Gastroesophageal sphincter (tissue), 4 donors: ENCODE measurements at regions not wholly inside any gene's neighbourhood (a gene's known extent, or its start where the extent isn't known, plus 50 kb on each side); places are given as distances from the start of the nearest gene placed in this dataset.

ENCODE experiments used
- ATAC-seq: fragments of 150-250 bp; one replicate; pipeline ENCODE4 v1.9.1; 2016; ENCODE audit warnings: mild to moderate bottlenecking, moderate library complexity
- H3K27ac ChIP-seq, 4 donors: fragments of 200-600 bp; sonication (generic) in 3 of 4; 1 replicate in 3 of 4; 2 replicates in 1 of 4; pipeline ENCODE4 v1.5.1; 2016 to 2019
- H3K27me3 ChIP-seq: fragments of 200-600 bp; sonication (generic); one replicate; pipeline ENCODE4 v1.5.1; 2019
- H3K36me3 ChIP-seq, 2 donors: fragments of 200-600 bp; sonication (generic); one replicate each; pipeline ENCODE4 v1.5.1; 2019; ENCODE audit warnings: control low read depth in 1 of 2
- H3K4me1 ChIP-seq, 3 donors: fragments of 200-600 bp; sonication (generic); 1 replicate in 2 of 3; 2 replicates in 1 of 3; pipeline ENCODE4 v1.5.1; 2016 to 2019; ENCODE audit warnings: control low read depth in 2 of 3
- H3K4me3 ChIP-seq, 2 donors: fragments of 200-600 bp; sonication (generic); one replicate each; pipeline ENCODE4 v1.5.1; 2019; ENCODE audit warnings: mild to moderate bottlenecking in 1 of 2, moderate library complexity in 1 of 2
- H3K9me3 ChIP-seq, 3 donors: fragments of 200-600 bp; sonication (generic); one replicate each; pipeline ENCODE4 v1.5.1; 2017 to 2019; ENCODE audit warnings: control low read depth in 2 of 3
- EP300 ChIP-seq: sonication (generic); formaldehyde crosslinking; IDR thresholded peaks from one replicate; pipeline ENCODE4 v1.6.1; 2017; ENCODE audit warnings: antibody characterized with exemption, mild to moderate bottlenecking
- POLR2A ChIP-seq, 2 donors: fragments of 450-650 bp; IDR thresholded peaks; one replicate each; pipeline ENCODE4 v1.6.1; 2017; ENCODE audit warnings: antibody characterized with exemption in 2 of 2, mild to moderate bottlenecking in 2 of 2, moderate library complexity in 1 of 2
- POLR2AphosphoS5 ChIP-seq: sonication (generic); formaldehyde crosslinking; IDR thresholded peaks from one replicate; pipeline ENCODE4 v1.6.1; 2017; ENCODE audit warnings: antibody characterized with exemption
- WGBS, 2 donors: methylation state at CpG; one replicate each; pipeline ENCODE4 v1.1.5; 2018; ENCODE audit warnings: low coverage in 1 of 2; 5-methylcytosine and 5-hydroxymethylcytosine counted together
- TF ChIP-seq, protein P1 (sequence below), 4 experiments: fragments of 200-600 bp in 2 of 4; fragments of 450-650 bp in 2 of 4; sonication (generic) in 1 of 4; IDR thresholded peaks; one replicate each; pipeline ENCODE4 v1.5.1; 2017 to 2019; ENCODE audit warnings: antibody characterized with exemption in 4 of 4, mild to moderate bottlenecking in 2 of 4, moderate library complexity in 2 of 4

DNA sequence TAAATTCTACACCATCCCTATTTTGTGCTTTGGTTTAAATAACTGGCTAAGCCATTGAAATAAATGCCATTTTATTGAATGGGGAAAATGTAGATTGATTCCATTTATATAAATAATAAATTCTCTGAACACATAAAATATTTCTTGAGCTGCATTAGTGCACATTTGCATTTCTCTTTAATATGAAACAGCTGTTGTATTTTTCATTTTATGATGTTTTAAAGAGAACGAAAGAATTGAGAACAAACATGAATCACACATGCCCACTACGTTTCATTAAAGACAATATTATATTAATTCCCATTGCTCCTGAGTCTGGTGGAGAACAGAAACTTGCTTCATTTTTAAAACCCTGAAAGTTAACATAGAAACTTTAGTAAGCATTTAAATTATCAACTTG, 235.7 kb upstream of the CFAP20DC start:
- Histone ChIP-seq H3K9me3 (no peaks in the 10 kb centered on the region), H3K36me3 (no peaks in the 10 kb centered on the region), H3K27ac (no peak overlapping the region), H3K27me3 (no peaks in the 10 kb centered on the region), H3K4me1 (no peaks in the 10 kb centered on the region), H3K4me3 (no peak overlapping the region)
- TF ChIP-seq EP300 = no peak
- no peak for TF ChIP-seq POLR2A (IDR thresholded peaks at IDR 0.05)
- no peak for TF ChIP-seq POLR2AphosphoS5
- TF ChIP-seq, protein P1, sequence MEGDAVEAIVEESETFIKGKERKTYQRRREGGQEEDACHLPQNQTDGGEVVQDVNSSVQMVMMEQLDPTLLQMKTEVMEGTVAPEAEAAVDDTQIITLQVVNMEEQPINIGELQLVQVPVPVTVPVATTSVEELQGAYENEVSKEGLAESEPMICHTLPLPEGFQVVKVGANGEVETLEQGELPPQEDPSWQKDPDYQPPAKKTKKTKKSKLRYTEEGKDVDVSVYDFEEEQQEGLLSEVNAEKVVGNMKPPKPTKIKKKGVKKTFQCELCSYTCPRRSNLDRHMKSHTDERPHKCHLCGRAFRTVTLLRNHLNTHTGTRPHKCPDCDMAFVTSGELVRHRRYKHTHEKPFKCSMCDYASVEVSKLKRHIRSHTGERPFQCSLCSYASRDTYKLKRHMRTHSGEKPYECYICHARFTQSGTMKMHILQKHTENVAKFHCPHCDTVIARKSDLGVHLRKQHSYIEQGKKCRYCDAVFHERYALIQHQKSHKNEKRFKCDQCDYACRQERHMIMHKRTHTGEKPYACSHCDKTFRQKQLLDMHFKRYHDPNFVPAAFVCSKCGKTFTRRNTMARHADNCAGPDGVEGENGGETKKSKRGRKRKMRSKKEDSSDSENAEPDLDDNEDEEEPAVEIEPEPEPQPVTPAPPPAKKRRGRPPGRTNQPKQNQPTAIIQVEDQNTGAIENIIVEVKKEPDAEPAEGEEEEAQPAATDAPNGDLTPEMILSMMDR (IDR thresholded peaks at IDR 0.05) = no peak
- WGBS, 2 donors = 38 to 57% methylated on average over 2 of the region's 2 CpGs
- no peak for ATAC-seq

DNA sequence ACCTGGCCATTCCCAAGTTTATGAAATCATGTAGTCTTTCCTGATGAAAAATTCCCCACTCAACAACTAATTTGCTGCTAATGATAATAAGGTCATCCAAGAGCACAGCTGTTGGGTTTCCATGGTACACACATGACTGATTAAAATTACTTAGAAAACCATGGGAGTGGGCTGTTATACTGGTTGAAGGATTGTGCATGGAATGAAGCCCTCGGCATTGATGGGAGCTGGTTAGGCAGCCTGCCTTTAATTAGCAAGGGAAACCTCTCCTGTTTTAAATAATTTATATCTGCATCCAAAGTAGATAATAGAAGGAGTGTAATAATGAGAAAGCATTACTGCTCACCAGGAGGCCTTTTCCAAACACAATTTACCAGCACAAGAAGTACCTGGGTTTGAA, 235.1 kb upstream of the CFAP20DC start:
- Histone ChIP-seq H3K4me1 (no peaks in the 10 kb centered on the region), H3K9me3 (no peaks in the 10 kb centered on the region), H3K36me3 (no peaks in the 10 kb centered on the region), H3K27ac (no peak overlapping the region), H3K4me3 (no peak overlapping the region), H3K27me3 (no peaks in the 10 kb centered on the region)
- no peak for TF ChIP-seq POLR2AphosphoS5
- no peak for TF ChIP-seq EP300
- TF ChIP-seq POLR2A (IDR thresholded peaks at IDR 0.05) = no peak
- TF ChIP-seq, protein P1 (IDR thresholded peaks at IDR 0.05) = no peak
- no peak for ATAC-seq
- 38 to 71% methylated on average over 1 of the region's 1 CpG for WGBS, 2 donors

DNA sequence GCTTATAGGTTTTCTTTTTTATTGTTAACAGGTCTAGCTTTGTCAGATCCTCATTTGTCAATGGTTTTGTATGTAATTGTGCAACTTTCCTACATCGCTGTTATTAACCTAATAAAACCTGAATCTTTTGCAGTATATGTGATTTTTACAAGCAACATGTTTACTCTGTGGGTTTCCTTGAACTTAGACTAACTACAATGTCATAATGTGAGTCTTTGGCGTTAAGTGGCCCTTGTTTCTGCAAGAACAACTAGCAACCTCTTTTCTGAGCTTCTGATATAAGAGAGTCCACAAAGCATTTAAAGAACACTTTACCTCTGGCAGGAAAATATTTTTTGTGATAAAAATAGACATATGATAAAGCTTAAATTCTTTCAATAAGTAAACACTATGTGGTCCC, 230.3 kb upstream of the CFAP20DC start:
- Histone ChIP-seq H3K36me3 (no peaks in the 10 kb centered on the region), H3K9me3 (no peaks in the 10 kb centered on the region), H3K27me3 (no peaks in the 10 kb centered on the region), H3K4me3 (no peak overlapping the region), H3K27ac (no peak overlapping the region), H3K4me1 (no peaks in the 10 kb centered on the region)
- WGBS, 2 donors = 94 to 95% methylated on average over 2 of the region's 2 CpGs
- TF ChIP-seq, protein P1 (IDR thresholded peaks at IDR 0.05) = no peak
- TF ChIP-seq POLR2A (IDR thresholded peaks at IDR 0.05) = no peak
- no peak for ATAC-seq

DNA sequence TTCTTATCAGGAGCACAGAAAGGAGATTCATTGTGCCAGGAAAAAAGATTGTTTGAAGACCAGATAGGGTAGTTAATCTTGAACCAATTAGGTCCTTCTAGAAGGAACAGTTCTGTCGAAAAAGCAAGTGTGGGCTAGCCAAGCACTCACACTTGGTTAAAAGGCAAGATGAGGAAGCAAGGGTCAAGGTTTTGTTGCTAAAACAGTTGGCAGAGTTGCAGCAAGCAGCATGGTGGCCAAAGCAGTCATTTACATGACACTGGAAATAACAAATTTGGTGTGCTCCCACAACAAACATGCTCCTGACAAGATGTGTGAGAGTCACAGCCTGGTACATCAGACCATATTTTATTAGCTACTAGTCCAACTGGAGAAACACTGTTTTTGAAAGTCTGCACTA, 228.0 kb upstream of the CFAP20DC start:
- TF ChIP-seq, protein P1 (IDR thresholded peaks at IDR 0.05) = no peak
- TF ChIP-seq POLR2AphosphoS5 = no peak
- no peak for TF ChIP-seq EP300
- no peak for TF ChIP-seq POLR2A (IDR thresholded peaks at IDR 0.05)

DNA sequence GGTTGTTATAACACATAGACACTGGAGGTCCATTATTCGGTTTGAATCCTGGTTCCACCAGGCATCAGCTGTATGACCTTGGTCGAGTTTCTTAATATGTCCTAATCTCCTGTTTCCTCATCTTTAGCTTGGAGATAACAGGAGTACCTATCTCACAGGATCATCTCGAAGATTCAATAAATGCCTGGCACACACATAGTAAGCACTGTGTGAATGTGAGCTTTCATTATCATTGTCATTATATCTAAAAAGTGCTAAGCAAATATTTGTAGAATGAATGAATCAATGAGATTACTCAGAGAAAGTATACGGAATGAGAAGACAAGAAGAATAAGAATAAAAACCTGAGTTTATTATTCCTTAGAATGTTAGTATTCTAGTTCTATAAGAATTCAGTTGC, 227.4 kb upstream of the CFAP20DC start:
- H3K4me1 ChIP-seq = no peaks in the 10 kb centered on the region
- H3K27ac ChIP-seq = no peak overlapping the region
- WGBS, 2 donors = 71% methylated on average over 3 to 4 of the region's 4 CpGs
- H3K4me3 ChIP-seq = no peak overlapping the region
- H3K36me3 ChIP-seq = no peaks in the 10 kb centered on the region
- no peaks in the 10 kb centered on the region for H3K9me3 ChIP-seq
- ATAC-seq = no peak
- no peaks in the 10 kb centered on the region for H3K27me3 ChIP-seq
- TF ChIP-seq POLR2AphosphoS5 = no peak
- no peak for TF ChIP-seq POLR2A (IDR thresholded peaks at IDR 0.05)
- TF ChIP-seq EP300 = no peak
- TF ChIP-seq, protein P1 (IDR thresholded peaks at IDR 0.05) = no peak

More for the DNA sequence above, 228.0 kb upstream of the CFAP20DC start:
- ATAC-seq = no peak
- Histone ChIP-seq H3K4me3 (no peak overlapping the region), H3K4me1 (no peaks in the 10 kb centered on the region), H3K9me3 (no peaks in the 10 kb centered on the region), H3K36me3 (no peaks in the 10 kb centered on the region), H3K27me3 (no peaks in the 10 kb centered on the region), H3K27ac (no peak overlapping the region)
- 40 to 80% methylated on average over 1 of the region's 1 CpG for WGBS, 2 donors
